ENCODE measurements at regions not wholly inside any gene's neighbourhood (a gene's known extent, or its start where the extent isn't known, plus 50 kb on each side); places are given as distances from the start of the nearest gene placed in this dataset.
A peak's percentile ranks its signal among the peaks of the same experiment; 100 is the strongest.

DNA sequence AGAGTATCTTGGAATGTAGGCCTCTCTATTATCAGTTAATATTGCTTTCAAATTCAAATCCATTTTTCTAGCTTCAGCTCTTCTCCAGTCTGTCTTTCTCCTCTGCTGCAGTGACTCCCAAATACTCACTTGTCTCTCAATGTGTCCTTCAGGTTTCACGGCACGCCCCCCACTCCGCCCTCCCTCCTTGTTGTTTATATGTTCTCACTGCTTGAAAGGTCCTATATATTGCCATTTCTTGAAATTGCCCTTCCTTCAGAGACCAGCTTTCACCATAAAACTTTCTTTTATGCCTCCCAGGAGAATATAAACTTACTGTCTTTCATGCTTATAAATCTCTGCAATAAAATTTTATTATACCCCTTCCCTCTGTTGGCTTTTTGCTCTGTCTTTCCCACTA lies 668.2 kb downstream of the CCSER2 start:
- Histone ChIP-seq H3K9me3 (no peaks in the 10 kb centered on the region), H3K36me3 (ENCODE audit: low read depth) (no peaks in the 10 kb centered on the region), H3K4me1 (ENCODE audit: low read depth) (no peaks in the 10 kb centered on the region), H3K4me3 (no peak overlapping the region)
- ATAC-seq: peak; percentile 36
- intact Hi-C loops (cut with DNase I, micrococcal nuclease): no loop called here
- DNase-seq: peak in 2 of 3 donors; percentile 49 to 50
- TF ChIP-seq, protein P1, sequence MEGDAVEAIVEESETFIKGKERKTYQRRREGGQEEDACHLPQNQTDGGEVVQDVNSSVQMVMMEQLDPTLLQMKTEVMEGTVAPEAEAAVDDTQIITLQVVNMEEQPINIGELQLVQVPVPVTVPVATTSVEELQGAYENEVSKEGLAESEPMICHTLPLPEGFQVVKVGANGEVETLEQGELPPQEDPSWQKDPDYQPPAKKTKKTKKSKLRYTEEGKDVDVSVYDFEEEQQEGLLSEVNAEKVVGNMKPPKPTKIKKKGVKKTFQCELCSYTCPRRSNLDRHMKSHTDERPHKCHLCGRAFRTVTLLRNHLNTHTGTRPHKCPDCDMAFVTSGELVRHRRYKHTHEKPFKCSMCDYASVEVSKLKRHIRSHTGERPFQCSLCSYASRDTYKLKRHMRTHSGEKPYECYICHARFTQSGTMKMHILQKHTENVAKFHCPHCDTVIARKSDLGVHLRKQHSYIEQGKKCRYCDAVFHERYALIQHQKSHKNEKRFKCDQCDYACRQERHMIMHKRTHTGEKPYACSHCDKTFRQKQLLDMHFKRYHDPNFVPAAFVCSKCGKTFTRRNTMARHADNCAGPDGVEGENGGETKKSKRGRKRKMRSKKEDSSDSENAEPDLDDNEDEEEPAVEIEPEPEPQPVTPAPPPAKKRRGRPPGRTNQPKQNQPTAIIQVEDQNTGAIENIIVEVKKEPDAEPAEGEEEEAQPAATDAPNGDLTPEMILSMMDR (IDR thresholded peaks at IDR 0.05): no peak

DNA sequence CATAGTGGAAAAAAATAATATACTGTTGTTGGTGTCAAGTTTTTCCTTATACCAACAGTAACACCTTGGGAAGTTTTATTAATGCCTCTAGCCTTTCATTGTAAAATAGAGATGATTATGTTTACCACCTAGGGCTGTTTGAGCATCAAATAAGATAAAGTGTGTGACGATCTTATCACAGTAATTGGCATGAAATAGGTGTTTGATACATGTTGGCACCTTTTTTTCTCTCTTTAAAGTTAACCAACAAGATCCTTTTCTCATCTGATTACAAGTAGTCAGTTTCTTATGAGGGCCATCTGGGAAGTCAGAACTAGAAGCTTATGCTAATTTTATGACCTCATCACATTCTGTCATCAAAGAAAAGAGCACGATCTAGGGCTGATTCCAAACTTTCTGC lies 669.5 kb downstream of the CCSER2 start:
- no peak for ATAC-seq
- TF ChIP-seq, protein P1 (IDR thresholded peaks at IDR 0.05): no peak
- H3K4me3 ChIP-seq: no peak overlapping the region
- H3K9me3 ChIP-seq: no peaks in the 10 kb centered on the region
- H3K36me3 ChIP-seq (ENCODE audit: low read depth): no peaks in the 10 kb centered on the region
- H3K4me1 ChIP-seq (ENCODE audit: low read depth): no peaks in the 10 kb centered on the region
- intact Hi-C loops (cut with DNase I, micrococcal nuclease): no loop called here
- no peak for DNase-seq

DNA sequence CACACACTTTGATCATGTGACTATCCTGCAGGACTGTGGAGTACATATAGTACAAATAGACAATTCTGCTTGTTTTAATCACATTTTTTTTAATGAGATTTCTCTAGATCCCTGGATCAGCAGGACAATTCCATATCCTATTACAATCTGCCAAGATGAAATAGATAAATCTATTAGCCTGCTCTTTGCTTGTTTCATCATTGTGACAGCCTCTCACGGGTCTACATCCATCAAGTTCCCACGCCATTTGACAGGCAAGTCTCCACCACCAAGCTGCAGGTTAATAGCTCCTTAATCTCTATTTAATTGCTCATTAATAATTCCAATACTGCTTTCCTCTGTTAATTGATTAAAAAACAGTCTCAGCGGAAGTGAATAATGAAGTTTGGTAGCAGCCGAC lies 671.5 kb downstream of the CCSER2 start:
- TF ChIP-seq, protein P1 (IDR thresholded peaks at IDR 0.05): no peak
- no peak for ATAC-seq
- intact Hi-C loops (cut with DNase I, micrococcal nuclease): no loop called here
- DNase-seq: no peak
- H3K4me3 ChIP-seq: no peak overlapping the region
- no peaks in the 10 kb centered on the region for H3K9me3 ChIP-seq
- no peaks in the 10 kb centered on the region for H3K4me1 ChIP-seq (ENCODE audit: low read depth)
- H3K36me3 ChIP-seq (ENCODE audit: low read depth): no peaks in the 10 kb centered on the region

DNA sequence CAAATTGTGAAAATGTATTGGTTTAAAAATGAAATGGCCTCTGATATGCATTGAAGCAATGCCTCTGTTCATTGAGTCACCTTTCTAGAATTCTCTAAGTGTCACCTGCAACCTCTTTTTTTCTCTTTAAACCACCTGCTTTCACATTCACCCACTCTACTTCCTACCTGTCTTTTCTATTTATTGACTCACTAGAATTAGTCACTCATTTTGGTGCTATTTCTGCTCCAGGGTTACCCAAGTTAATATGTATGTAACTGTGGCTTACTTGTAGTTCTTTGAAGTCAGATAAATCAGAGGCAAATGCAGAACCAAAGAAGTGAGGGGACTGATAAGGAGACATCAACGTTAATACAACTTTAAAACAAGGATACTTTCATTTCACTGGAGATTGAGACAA lies 674.7 kb downstream of the CCSER2 start:
- H3K4me3 ChIP-seq: no peak overlapping the region
- ATAC-seq: no peak
- DNase-seq: no peak
- no peaks in the 10 kb centered on the region for H3K9me3 ChIP-seq
- no peaks in the 10 kb centered on the region for H3K36me3 ChIP-seq (ENCODE audit: low read depth)
- intact Hi-C loops (cut with DNase I, micrococcal nuclease): no loop called here
- H3K4me1 ChIP-seq (ENCODE audit: low read depth): no peaks in the 10 kb centered on the region
- TF ChIP-seq, protein P1 (IDR thresholded peaks at IDR 0.05): no peak

DNA sequence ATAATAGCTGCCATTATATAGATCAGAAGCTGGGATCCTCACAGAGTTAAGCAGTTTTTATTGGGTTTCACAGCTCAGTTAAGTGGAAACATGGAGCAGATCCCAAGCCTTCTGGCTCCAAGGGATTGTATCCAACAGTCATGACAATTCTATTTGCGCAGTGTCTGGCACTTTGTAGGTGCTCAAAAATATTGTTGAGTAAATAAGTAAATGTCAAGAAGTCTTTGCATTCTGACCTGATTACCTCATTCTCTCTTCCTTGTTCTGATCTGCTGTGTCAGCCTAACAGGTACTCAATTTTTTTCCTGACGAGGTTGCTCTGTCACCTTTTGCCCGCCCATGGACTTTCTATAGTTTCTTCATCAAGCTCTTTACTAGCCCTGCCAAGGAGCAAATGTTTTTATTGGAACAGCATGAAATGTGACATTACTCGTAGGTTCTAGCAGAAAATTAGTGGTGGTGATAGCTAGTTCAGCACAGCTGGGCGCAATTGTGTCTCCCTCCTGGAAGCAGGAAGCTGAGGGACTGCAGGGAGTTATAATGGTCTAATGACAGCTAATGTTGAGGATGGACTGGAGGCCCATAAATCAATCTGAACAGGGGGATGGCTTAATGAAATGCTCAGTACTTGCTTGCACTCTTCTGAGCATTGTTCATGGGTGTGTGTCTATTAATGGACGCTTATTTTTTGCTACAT lies 680.2 kb downstream of the CCSER2 start:
- DNase-seq (no peak), ATAC-seq (no peak)
- H3K36me3 ChIP-seq (ENCODE audit: low read depth): no peaks in the 10 kb centered on the region
- H3K4me3 ChIP-seq: no peak overlapping the region
- TF ChIP-seq, protein P1 (IDR thresholded peaks at IDR 0.05): no peak
- no peaks in the 10 kb centered on the region for H3K9me3 ChIP-seq
- H3K4me1 ChIP-seq (ENCODE audit: low read depth): no peaks in the 10 kb centered on the region
- intact Hi-C loops (cut with DNase I, micrococcal nuclease): no loop called here

DNA sequence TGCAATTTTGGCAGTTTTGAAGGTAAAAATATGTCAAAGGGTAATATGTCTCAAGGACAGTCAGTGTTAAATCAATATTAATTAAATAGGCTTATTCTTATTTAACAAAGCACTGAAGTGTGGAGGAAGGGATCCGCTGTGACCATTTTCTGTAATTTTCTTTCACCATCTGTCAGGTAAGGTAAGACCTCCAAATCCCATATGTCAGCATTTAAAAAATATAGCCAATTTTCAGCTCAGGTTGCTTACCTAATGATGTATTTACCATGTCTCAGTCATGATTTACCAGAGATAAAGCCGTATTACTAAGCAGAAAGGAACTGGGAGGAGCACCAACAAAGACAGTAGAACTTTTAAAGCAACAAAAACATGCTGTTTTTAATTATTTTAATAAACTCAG lies 683.9 kb downstream of the CCSER2 start:
- ATAC-seq (no peak), DNase-seq (no peak)
- TF ChIP-seq, protein P1 (IDR thresholded peaks at IDR 0.05): no peak
- no peaks in the 10 kb centered on the region for H3K36me3 ChIP-seq (ENCODE audit: low read depth)
- H3K4me1 ChIP-seq (ENCODE audit: low read depth): no peaks in the 10 kb centered on the region
- intact Hi-C loops (cut with DNase I, micrococcal nuclease): no loop called here
- H3K9me3 ChIP-seq: no peaks in the 10 kb centered on the region
- H3K4me3 ChIP-seq: no peak overlapping the region

Data from mucosa of descending colon (tissue), 3 donors.